Small intestine (tissue), 7 donors: ENCODE measurements at regions not wholly inside any gene's neighbourhood (a gene's known extent, or its start where the extent isn't known, plus 50 kb on each side); places are given as distances from the start of the nearest gene placed in this dataset.

Source experiments
- DNase-seq, 2 donors: peaks; one replicate each; pipeline versions ENCODE4 v3.0.0 to v3.0.0-alpha.2; 2013
- FAIRE-seq: peaks from 2 replicates; lab custom pipeline; 2012; peaks lifted over from hg19 to GRCh38; lab: Jason Lieb, UNC
- H3K27ac ChIP-seq, 3 donors: one replicate each; pipeline ENCODE4 v1.5.1; 2013; ENCODE audit warnings: low read length in 2 of 3, mild to moderate bottlenecking in 2 of 3, control low read depth in 1 of 3, inconsistent platforms in 1 of 3, low read depth in 1 of 3, moderate library complexity in 1 of 3
- H3K27me3 ChIP-seq, 3 donors: one replicate each; pipeline ENCODE4 v1.6.1; 2013; ENCODE audit warnings: low read length in 3 of 3, inconsistent platforms in 1 of 3; ENCODE audit not compliant: control insufficient read depth in 3 of 3, insufficient read depth in 3 of 3
- H3K36me3 ChIP-seq, 3 donors: one replicate each; pipeline ENCODE4 v1.6.1; 2013; ENCODE audit warnings: low read length in 3 of 3, inconsistent platforms in 1 of 3, low read depth in 1 of 3, mild to moderate bottlenecking in 1 of 3, moderate library complexity in 1 of 3; ENCODE audit not compliant: control insufficient read depth in 3 of 3, insufficient read depth in 2 of 3
- H3K4me1 ChIP-seq, 3 donors: one replicate each; pipeline ENCODE4 v1.6.1; 2013; ENCODE audit warnings: low read length in 2 of 3, inconsistent platforms in 1 of 3, low read depth in 1 of 3, mild to moderate bottlenecking in 1 of 3, moderate library complexity in 1 of 3; ENCODE audit not compliant: control insufficient read depth in 3 of 3, insufficient read depth in 2 of 3
- H3K4me3 ChIP-seq, 3 donors: one replicate each; pipeline ENCODE4 v1.5.1; 2013; ENCODE audit warnings: low read length in 3 of 3, control low read depth in 1 of 3, inconsistent platforms in 1 of 3, low read depth in 1 of 3, mild to moderate bottlenecking in 1 of 3, moderate library complexity in 1 of 3
- H3K9me3 ChIP-seq, 2 donors: one replicate each; pipeline ENCODE4 v1.6.1; 2013; ENCODE audit warnings: low read depth in 1 of 2, low read length in 1 of 2; ENCODE audit not compliant: control insufficient read depth in 2 of 2, insufficient read depth in 1 of 2
- WGBS, 3 donors: extraction: QIAGEN DNeasy Blood & Tissue Kit; methylation state at CpG; one replicate each; pipeline ENCODE4 v1.1.7; 2013; 5-methylcytosine and 5-hydroxymethylcytosine counted together
- donor health status: healthy with polysubstance abuse.
- donor health status: control.
- donor health status: control.
- donor health status: Bipolar disorder and iron deficiency.
- donor health status: healthy.

DNA sequence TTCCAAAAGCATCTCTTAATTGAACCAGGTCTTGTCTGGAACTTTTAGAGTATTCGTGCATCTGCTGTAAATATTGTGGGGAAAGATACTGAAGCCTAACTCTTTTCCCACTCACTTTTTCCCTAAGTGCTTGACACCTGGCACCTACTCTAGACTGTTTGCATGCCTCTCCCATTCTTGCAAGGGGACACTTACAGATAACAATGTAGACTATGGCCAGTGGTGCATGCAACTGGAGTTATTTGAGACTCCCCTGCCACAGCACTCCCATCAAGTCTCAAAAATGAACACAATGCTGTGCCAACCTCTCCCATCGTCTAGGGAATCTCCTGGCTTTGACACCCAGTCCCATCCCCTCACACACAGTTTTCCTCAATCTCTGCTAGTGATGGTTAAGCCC is 118.6 kb upstream of the ATP1B1 start:
- WGBS, 3 donors = 80 to 89% (median 83%) methylated on average over 2 of the region's 2 CpGs
- no peaks in the 10 kb centered on the region for H3K4me1 ChIP-seq
- no peak for DNase-seq
- no peak overlapping the region for H3K4me3 ChIP-seq
- no peaks in the 10 kb centered on the region for H3K27me3 ChIP-seq
- H3K36me3 ChIP-seq = no peaks in the 10 kb centered on the region
- no peak overlapping the region for H3K27ac ChIP-seq
- H3K9me3 ChIP-seq = no peaks in the 10 kb centered on the region
- no peak for FAIRE-seq

- FAIRE-seq = no peak
Measured at GRCh38 chr1:168989985-168990384, 116.5 kb upstream of the ATP1B1 start.

DNA sequence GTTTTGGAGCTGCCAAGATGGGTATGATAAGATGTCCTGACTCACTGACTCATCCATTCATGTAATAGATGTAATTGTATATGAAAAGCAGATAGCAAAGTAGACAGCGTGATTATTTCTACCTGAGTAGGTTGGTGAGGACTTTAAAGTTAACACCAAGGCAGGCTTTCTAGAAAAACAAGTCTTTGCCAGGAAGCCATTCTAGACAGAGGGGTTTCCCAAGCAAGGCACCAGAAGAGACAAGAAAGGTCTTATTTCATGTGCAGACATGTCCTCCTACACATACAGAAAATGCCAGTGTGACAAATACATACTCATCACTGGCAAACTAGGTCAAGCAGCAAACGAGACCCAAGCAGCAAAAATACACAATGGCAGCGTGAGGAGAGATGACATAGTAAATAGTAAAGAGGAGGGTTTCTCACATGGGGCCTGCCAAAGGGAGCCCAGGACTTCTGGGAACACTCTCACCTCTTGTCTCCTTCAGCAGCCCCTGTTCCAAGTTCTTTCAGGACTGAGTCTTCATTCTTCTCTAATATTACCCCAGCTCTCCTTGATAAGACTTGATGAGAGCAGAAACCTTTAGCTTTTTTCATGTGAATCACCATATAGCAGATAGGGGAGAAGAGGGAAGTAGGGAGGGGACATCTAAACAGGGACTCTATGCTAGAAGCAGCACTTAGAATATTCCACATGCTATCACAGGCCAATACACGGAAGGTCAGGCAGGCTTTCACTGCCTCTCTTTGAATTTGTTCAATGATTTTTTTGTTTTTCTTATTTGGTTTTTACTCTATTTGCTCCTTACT is 114.6 kb upstream of the ATP1B1 start:
- no peak for FAIRE-seq
- DNase-seq = no peak
- Histone ChIP-seq H3K4me1 (no peaks in the 10 kb centered on the region), H3K36me3 (no peaks in the 10 kb centered on the region), H3K9me3 (no peaks in the 10 kb centered on the region), H3K27ac (no peak overlapping the region), H3K4me3 (no peak overlapping the region), H3K27me3 (no peaks in the 10 kb centered on the region)
- WGBS, 3 donors = 74 to 80% (median 75%) methylated on average over 4 of the region's 4 CpGs

More at GRCh38 chr1:168989985-168990384, 116.5 kb upstream of the ATP1B1 start:
- H3K27ac ChIP-seq = no peak overlapping the region
- no peak for DNase-seq
- H3K4me3 ChIP-seq = no peak overlapping the region
- H3K9me3 ChIP-seq = no peaks in the 10 kb centered on the region
- H3K27me3 ChIP-seq = no peaks in the 10 kb centered on the region
- H3K4me1 ChIP-seq = no peaks in the 10 kb centered on the region
- no peaks in the 10 kb centered on the region for H3K36me3 ChIP-seq

DNA sequence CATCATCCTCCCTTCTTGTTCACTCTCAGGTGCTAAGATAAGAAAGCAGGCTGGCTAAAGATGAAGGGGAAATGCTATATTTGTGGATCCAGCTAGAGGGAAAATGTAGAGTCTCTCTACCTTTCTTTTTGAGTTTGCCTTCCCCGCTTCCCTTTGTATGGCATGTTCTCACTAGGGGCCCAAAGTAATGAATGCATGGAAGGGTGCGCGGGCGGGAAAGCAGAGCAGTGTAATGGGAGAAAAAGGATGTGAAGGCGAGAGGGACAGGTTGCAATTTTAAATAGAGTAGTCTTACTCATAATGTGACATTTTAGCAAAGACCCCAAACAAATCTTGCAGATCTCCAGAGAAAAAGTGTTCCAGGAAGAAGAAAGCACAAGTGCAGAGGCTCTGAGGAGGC is 105.1 kb upstream of the ATP1B1 start:
- no peaks in the 10 kb centered on the region for H3K4me1 ChIP-seq
- FAIRE-seq (no peak), DNase-seq (no peak)
- H3K27ac ChIP-seq = no peak overlapping the region
- H3K4me3 ChIP-seq = no peak overlapping the region
- no peaks in the 10 kb centered on the region for H3K36me3 ChIP-seq
- H3K27me3 ChIP-seq = no peaks in the 10 kb centered on the region
- 91 to 97% (median 95%) methylated on average over 5 of the region's 5 CpGs for WGBS, 3 donors
- no peaks in the 10 kb centered on the region for H3K9me3 ChIP-seq

DNA sequence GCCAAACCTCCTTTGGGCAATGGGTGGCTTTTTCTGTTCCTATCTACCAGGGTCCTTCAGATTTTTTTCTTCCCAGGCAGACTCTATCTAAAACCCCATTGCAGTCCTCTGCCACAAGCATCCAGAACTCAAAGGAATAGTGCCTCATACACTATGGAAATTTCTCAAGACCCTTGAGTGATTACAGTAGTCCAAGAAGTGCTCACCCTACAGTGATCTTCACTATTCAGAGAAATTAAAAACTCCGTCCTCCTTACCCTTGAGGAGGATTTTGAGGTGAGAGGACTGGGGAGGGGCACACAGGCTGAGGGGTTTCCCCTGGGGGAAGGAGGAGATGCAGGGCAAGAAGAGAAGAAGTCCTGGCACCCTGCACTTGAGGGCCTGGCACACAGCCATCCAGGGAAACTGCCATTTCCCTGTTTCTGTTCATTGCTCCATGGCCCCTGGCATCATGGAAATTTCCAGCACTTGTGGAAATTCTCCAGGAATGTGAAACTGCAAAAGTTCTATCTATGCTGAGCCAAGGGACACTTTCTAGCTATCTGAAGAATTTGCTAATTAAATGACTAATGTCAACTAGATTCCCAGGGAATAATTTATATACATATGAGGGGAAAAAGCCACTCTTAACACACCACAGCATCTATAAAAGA is 102.5 kb upstream of the ATP1B1 start:
- H3K4me3 ChIP-seq = no peak overlapping the region
- 78 to 95% (median 79%) methylated on average over 1 of the region's 1 CpG for WGBS, 3 donors
- H3K4me1 ChIP-seq = no peaks in the 10 kb centered on the region
- no peaks in the 10 kb centered on the region for H3K36me3 ChIP-seq
- no peaks in the 10 kb centered on the region for H3K9me3 ChIP-seq
- no peaks in the 10 kb centered on the region for H3K27me3 ChIP-seq
- no peak overlapping the region for H3K27ac ChIP-seq
- FAIRE-seq (no peak), DNase-seq (peak in 1 of 2 donors; percentile 22)

GRCh38 chr1:169005776-169006175 is 100.7 kb upstream of the ATP1B1 start:
- no peaks in the 10 kb centered on the region for H3K9me3 ChIP-seq
- DNase-seq (no peak), FAIRE-seq (no peak)
- no peak overlapping the region for H3K4me3 ChIP-seq
- no peak overlapping the region for H3K27ac ChIP-seq
- 97 to 100% (median 99%) methylated on average over 4 of the region's 4 CpGs for WGBS, 3 donors
- H3K4me1 ChIP-seq = no peaks in the 10 kb centered on the region
- H3K36me3 ChIP-seq = no peaks in the 10 kb centered on the region
- no peaks in the 10 kb centered on the region for H3K27me3 ChIP-seq

DNA sequence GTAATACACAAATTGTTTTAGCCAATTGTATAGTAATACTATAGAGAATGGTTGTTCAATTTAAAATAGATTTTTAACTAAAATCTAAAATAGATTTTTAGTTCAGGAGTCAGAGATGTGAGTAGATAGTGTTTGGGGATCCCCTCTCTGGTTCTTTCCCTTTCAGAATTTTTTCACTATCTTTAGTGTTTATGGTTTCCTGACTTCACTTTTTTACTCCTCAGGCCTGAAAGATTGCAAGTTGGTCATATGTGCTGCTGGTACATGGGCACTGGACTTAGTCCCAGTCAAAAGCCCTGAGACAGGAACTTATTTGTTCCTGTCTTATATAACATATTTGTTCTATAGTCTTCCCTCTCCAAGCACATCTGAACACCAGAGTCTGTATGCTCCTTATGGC is 96.8 kb upstream of the ATP1B1 start:
- Histone ChIP-seq H3K27me3 (no peaks in the 10 kb centered on the region), H3K4me3 (no peak overlapping the region), H3K36me3 (no peaks in the 10 kb centered on the region), H3K4me1 (no peaks in the 10 kb centered on the region), H3K27ac (no peak overlapping the region), H3K9me3 (no peaks in the 10 kb centered on the region)
- no peak for FAIRE-seq
- no peak for DNase-seq

- Histone ChIP-seq H3K27ac (no peak overlapping the region), H3K36me3 (no peaks in the 10 kb centered on the region), H3K4me1 (no peaks in the 10 kb centered on the region), H3K9me3 (no peaks in the 10 kb centered on the region), H3K4me3 (no peak overlapping the region), H3K27me3 (no peaks in the 10 kb centered on the region)
- no peak for DNase-seq
- no peak for FAIRE-seq
- 61 to 94% (median 81%) methylated on average over 2 of the region's 2 CpGs for WGBS, 3 donors
Measured at GRCh38 chr1:169012416-169012815, 94.1 kb upstream of the ATP1B1 start.
